DMS153 treated with DMSO at 0.1 percent for 48 hours (cell line): ENCODE measurements at regions not wholly inside any gene's neighbourhood (a gene's known extent, or its start where the extent isn't known, plus 50 kb on each side); places are given as distances from the start of the nearest gene placed in this dataset.
"Not testable (repeated sequence)": the region's sequence is repeated elsewhere in the genome, so short reads cannot be mapped to it uniquely, and the experiment has no call there.

Source experiments
- DNase-seq: peaks from one replicate; lab custom pipeline; 2025; ENCODE audit not compliant: unreplicated experiment; lab: John Stamatoyannopoulos, UW

DNA sequence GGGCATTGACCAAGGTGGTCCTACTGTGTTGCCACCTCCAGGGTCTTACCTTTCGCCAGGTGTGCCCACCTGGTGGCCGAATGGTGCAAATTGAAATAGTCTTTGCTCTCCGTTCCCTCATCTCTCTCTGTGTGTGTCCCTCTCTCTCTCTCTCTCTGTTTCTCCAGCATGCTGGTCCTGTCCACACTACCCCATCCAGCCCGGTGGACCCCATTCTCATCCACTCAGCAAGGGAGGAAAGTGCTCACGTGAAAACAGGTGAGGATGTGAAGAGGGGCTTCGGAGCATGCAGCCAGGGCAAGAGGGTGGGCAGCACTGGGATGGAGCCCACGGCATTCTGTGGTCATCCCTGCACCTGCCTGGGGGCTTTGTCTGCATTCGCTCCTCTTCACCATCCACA, 150.1 kb downstream of the CRLF2 start:
- no peak for DNase-seq

DNA sequence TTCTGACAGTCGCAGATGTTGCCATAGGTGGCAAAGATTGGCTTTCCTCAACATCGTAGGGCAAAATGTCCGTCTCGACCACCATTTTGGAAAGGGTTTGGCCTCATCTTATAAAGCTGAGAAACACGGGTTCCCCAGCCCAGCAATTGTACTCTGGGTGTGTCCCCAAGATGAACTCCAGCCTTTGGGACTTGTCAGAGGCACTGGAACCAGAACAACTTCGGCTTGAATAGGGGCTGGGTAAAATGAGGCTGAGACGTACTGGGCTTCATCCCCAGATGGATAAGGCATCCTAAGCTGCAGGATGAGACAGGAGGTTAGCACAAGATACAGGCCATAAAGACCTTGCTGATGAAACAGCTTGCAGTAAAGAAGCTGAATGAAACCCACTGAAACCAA, 151.9 kb downstream of the CRLF2 start:
- DNase-seq, result no peak

DNA sequence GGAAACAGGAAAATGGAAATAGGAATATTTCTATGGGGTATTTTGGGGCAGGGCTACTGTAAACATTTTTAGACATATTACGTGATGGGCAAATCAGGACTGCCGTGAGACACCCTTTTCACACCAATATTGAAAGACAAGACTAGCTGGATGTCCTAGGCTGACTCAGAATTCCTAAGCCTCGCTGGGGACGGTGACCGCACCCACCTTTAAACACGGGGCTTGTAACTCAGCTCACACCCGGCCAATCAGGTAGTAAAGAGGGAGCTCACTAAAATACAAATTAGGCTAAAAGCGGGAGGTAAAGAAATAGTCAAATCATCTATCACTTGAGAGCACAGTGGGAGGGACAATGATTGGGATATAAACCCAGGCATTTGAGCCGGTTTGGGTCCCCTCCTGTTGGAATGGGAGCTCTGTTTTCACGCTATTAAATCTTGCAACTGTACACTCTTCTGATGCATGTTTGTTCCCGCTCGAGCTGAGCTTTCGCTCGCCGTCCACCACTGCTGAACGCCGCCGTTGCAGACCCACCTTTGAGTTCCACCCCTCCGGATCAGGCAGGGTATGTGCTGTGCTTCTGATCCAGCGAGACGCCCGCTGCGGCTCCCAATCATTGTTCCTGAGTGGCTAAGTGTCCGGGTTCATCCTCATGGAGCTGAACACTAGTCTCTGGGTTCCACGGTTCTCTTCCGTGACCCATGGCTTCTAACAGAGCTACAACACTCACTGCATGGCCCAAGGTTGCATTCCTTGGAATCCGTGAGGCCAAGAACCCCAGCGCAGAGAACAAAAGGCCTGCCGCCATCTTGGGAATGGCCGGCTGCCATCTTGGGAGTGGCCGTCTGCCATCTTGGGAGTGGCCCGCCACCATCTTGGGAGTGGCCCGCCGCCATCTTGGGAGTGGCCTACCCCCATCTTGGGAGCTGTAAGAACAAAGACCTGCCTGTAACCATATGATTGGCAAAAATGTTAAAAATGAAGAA, 152.6 kb downstream of the CRLF2 start:
- DNase-seq, result no peak

DNA sequence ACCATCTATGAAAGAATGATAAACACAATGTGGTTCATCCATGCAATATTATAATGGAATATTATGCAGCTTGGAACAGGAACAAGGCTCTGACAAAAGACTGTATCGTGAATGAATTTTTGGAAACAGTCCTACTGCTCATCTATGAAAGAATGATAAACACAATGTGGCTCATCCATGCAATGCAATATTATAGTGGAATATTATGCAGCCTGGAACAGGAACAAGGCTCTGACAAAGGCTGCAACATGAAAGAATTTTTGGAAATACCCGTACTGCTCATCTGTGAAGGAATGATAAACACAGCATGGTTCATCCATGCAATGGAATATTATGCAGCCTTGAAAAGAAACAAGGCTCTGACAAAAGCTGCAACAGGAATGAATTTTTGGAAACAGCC, 158.8 kb downstream of the CRLF2 start:
- not testable (repeated sequence) for DNase-seq

DNA sequence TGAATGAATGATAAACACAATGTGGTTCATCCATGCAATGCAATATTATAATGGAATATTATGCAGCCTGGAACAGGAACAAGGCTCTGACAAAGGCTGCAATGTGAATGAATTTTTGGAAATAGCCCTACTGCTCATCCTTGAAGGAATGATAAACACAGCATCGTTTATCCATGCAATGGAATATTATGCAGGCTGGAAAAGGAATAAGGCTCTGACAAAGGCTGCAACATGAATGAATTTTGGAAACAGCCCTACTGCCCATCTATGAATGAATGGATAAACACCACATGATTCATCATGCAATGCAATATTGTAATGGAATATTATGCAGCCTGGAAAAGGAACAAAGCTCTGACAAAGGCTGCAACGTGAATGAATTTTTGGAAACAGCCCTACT, 159.4 kb downstream of the CRLF2 start:
- DNase-seq, result no peak

DNA sequence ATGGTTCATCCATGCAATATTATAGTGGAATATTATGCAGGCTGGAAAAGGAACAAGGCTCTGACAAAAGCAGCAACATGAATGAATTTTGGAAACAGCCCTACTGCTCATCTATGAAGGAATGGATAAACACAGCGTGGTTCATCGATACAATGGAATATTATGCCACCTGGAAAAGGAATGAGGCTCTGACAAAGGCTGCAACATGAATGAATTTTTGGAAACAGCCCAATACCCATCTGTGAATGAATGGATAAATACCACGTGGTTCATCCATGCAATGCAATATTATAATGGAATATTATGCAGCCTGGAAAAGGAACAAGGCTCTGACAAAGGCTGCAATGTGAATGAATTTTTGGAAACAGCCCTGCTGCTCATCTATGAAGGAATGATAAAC, 160.4 kb downstream of the CRLF2 start:
- DNase-seq, result no peak

DNA sequence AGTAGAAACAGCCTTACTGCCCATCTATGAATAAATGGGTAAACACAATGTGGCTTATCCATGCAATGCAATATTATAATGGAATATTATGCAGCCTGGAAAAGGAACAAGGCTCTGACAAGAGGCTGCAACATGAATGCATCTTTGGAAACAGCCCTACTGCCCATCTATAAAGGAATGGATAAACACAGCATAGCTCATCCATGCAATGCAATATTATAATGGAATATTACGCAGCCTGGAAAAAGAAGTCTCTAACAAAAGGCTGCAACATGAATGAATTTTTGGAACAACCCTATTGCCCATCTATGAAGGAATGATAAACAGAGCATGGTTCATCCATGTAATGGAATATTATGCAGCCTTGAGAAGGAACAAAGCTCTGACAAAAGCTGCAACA, 161.0 kb downstream of the CRLF2 start:
- DNase-seq, result no peak

DNA sequence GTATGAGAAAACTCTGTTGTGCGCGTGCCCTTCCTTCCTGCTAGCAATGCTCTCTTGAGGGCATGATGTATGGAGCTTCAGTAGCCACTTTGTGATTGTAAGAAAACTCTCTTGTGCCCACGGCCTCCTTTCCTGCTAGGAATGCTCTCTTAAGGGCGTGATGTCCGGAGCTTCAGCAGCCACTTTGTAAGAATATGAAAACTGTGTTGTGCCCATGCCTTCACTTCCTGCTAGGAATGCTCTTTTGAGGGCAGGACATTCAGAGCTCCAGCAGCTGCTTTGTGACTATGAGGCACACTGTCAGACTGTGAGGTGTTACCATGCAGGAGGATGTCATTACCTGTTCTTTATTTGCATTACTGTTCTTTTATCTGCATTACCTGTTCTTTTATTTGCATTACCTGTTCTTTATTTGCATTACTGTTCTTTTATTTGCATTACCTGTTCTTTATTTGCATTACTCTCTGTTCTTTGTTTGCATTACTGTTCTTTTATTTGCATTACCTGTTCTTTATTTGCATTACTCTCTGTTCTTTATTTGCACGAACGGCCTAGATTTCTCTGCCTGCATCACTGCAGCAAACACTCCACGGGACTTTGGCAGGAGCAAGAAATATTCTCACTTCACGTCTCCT, 166.7 kb downstream of the CRLF2 start:
- no peak for DNase-seq

DNA sequence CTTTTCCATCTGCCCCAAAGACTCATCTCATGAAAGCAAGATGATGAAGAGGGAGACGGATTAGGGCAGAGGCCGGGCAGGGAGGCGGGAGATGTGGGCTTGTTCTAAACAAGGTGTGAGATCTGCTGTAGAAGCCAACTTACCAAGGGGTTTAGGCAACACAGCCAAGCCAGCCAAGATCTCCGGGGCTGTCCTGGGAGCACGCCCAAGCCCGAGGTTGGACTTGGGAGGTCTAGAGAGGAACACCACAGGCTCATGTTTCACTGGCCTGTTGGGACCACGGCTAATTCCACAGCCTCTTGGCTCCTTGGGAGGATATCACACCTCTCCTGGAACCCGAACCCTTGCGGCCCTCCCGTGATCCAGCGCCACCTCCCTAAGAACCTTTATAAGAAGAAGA, 171.4 kb downstream of the CRLF2 start:
- no peak for DNase-seq

DNA sequence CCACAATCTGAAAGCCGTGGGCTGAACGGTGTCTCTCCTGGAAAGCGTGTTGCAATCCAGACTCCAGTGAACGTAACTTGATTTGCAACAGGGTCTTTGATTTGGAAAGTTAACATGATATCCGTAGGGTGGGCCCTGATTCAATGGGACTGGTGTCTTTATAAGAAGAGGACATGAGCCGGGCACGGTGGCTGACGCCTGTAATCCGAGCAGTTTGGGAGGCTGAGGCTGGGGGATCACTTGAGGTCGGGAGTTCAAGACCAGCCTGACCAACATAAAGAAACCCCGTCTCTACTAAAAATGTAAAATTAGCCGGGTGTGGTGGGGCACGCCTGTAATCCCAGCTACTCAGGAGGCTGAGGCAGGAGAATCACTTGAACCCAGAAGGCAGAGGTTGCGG, 176.5 kb downstream of the CRLF2 start:
- DNase-seq, result not testable (repeated sequence)

DNA sequence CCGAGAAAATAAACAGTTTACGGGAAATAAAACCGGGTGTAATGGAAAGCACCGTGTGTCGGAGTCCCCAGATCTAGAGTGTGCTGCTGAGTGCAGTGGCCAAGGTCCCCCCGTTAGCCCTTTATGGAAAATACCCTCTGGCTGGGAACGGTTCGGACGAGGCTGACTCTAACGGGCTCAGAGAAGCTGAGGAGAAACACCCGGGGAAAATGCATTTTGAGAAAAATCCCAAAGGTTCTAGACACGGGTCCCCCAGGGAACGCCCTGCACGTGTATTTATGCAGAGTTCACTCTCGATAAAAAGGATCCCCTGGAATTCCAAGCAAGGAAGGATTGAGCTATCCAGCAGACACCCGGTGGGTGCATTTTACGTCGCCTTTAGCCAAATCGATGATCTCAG, 177.2 kb downstream of the CRLF2 start:
- no peak for DNase-seq

DNA sequence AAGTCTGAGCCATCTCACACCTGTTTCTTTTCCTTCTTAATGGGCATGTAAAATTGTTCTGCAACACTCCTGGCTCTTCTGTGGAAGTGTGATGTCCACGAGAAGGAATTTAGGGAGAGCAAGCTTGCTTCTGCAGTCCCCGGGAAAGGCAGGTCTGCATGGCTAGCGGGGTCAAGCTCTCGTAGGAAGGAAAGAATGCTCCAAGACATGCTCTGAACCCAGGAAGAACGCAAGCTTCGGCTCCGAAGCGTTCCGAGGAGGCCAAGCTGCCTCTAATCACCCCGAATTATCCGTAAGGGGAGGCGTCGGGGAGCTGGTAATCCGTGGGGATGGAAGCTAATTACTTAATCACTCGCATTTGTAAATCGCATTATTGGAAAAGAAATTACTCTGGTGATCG, 177.7 kb downstream of the CRLF2 start:
- no peak for DNase-seq

DNA sequence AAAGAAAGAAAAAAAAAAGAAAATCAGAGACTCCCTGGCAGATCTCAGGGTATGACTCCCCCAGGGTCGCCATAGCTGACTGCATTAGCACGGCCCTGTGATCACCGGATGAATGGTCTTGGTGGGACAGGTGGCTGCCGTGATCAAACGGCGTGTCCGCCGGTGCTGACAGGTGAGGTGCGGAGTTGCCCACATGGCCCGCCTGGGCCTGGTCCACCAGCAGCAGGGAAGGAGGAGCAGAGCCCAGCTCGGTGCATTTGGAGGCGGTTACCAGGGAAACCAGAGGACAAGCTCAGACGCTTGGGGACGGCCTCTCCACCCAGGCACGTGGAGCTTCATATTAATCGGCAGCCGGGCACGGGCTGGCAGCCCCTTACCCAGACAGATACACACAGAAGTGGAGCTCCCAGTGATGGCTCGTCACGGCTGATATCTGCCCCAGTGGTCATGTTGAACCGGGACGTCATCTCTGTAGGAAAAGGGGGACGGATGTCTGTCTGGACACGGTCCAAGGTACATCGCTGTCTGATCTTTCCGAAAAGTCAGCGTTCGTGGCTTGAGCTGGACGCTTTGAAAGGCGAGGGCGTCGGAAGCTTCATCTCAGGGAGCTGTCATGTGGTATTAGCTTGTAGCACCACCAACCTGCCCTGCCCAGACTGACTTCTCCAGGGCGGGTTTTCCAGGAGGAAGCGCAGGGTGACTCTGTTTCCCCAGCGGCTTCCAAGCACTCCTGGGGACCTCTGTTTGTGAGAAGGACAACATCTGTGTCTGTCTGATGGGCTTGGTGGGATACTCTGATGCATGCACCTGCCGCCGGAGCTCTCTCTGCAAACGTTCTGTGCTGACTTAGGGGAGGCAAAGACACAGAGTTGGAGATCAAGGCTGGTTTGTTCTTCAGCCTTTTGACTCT, 180.7 kb downstream of the CRLF2 start:
- DNase-seq, result no peak

DNA sequence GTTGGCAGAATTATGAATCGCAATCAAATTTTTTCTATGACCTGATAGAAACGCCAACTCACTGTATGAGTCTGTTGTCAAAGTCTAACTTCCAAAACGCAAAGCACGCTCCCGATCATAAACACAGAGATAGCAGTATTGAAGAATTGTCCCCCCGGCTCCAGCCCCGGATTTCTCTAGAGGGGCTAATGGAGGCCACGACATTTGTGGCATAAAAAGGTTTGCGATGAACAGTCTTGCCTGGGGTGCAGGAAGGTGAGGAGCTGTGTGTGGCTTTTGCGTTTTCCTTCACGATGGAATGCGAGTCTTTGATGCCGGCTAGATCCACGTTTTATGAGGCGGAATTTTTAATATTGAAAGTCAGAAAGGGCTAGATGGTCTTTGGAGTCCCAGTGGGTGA, 183.0 kb downstream of the CRLF2 start:
- DNase-seq, result no peak

DNA sequence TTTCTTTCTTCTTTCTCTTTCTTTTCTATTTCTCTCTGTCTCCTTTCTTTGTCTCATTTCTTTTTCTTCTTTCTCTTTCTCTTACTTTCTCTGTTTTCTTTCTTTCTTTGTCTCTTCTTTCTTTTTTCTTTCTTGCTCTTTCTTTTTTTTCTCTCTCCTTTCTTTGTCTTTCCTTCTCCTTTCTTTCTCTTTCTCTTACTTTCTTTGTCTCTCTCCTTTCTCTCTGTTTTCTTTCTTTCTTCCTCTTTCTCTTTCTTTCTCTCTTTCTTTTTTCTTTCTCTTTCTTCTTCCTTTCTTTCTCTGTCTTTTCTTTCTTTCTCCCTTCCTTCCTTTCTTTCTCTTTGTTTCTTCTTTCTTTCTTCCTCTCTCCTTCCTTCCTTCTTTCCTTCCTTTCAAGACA, 184.8 kb downstream of the CRLF2 start:
- DNase-seq, result no peak

DNA sequence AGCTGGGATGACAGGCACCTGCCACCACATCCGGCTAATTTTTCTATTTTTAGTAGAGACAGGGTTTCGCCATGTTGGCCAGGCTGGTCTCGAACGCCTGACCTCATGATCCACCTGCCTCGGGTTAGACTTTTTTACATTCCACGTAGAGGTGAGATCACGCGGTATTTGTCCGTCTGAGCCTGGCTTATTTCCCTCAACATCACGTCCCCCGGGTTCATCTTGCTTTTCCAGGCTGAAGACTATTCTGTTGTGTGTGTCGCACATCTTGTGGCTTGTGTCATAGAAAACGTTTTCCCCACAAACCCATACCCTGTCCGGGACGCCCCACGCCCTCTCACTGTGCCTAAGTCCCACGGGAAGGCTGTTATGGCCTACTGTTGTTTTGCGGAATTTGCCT, 185.3 kb downstream of the CRLF2 start:
- DNase-seq, result no peak

DNA sequence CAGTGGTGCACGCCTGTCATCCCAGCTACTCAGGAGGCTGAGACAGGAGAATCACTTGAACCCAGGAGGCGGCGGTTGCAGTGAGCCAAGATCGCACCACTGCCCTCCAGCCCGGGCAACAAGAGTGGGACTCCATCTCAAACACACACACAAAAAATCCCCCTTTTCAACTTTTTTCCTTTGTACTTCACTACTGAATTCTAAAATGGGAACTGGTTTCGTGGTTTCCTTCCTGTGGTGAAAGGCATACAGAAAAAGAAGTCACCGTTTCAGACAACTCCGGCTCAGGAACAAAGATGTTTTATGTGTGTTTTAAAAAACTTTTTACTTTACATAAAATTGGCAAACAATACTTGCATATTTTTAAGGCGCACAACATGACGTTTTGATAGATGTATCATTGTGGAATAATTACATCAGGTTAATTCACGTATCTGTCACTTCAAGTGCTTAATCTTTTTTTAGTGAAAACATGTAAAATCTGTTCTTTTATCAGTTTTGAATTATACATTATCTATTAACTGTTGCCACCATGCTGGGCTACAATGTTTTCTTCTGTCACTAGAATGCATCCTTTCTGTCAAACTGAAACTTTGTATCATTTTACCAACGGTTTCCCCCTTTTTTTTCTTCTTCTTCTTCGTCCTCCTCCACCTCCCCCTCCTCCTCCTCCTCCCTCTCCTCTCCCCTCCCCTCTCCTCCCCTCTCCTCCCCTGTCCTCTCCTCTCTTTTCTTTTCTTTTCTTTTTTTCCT, 186.0 kb downstream of the CRLF2 start:
- DNase-seq, result no peak

DNA sequence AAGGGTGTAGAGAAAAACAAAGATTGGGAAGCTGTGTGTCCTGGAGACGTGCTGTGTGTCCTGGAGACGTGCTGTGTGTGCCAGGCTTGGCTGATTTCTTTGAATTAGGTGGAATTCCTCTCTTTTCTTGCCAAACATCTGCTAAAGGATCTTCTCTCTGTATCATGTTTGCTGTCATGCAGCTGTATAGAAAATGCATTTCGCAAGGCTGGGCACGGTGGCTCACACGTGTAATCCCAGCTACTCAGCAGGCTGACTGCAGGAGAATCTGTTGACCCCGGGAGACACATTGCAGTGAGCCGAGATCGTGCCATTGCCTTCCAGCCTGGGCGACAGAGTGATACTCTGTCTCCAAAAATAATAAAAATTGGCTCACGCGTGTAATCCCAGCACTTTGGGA, 187.0 kb downstream of the CRLF2 start:
- DNase-seq, result no peak

DNA sequence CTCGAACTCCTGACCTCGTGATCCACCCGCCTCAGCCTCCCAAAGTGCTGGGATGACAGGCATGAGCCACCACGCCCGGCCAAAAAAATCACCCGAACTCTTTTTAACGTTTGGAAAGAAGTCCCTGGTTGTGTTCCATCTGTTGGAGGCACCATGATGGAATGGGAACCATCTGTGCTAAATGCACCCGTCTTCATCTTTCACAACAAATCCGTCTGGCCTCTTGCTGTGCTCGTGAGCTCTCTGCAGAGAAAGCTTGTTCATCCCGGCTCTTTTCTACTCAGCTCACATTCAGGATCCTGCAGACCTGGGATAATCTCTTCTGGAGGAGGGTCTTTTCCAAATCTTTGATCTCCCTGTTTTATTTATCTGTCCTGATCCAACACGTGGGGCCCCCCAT, 188.8 kb downstream of the CRLF2 start:
- no peak for DNase-seq

DNA sequence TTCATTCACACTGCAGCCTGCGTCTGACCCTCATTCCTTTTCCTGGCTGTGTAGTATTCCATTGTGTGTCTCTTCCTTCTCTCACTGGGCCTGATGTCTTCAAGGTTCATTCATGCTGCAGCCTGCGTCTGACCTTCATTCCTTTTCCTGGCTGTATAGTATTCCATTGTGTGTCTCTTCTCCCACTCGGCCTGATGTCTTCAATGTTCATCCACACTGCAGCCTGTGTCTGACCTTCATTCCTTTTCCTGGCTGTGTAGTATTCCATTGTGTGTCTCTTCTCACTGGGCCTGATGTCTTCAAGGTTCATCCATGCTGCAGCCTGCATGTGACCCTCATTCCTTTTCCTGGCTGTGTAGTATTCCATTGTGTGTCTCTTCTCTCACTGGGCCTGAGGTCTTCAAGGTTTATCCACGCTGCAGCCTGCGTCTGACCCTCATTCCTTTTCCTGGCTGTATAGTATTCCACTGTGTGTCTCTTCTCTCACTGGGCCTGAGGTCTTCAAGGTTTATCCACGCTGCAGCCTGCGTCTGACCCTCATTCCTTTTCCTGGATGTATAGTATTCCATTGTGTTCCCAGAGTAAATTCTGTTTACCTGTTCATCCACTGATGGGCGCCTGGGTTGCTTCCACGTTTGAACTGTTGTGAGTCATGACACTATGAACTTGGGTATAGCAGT, 191.0 kb downstream of the CRLF2 start:
- DNase-seq, result not testable (repeated sequence)
